Transverse colon (tissue), 4 donors: ENCODE measurements at regions not wholly inside any gene's neighbourhood (a gene's known extent, or its start where the extent isn't known, plus 50 kb on each side); places are given as distances from the start of the nearest gene placed in this dataset.

Experiments used
- DNase-seq: peaks from one replicate; pipeline ENCODE4 v3.0.0-alpha.2; 2019
- H3K27ac ChIP-seq, 4 donors: fragments of 200-600 bp; sonication (generic); 2 replicates each; pipeline ENCODE4 v1.5.1; 2016 to 2018; ENCODE audit warnings: inconsistent platforms in 4 of 4
- H3K27me3 ChIP-seq: fragments of 200-600 bp; sonication (generic); 2 replicates; pipeline ENCODE4 v1.5.1; 2017; ENCODE audit warnings: inconsistent platforms
- H3K36me3 ChIP-seq, 4 donors: fragments of 200-600 bp; sonication (generic); 2 replicates each; pipeline ENCODE4 v1.5.1; 2017 to 2019; ENCODE audit warnings: inconsistent platforms in 4 of 4
- H3K4me1 ChIP-seq, 4 donors: fragments of 200-600 bp; sonication (generic); 2 replicates each; pipeline ENCODE4 v1.5.1; 2017 to 2020; ENCODE audit warnings: inconsistent platforms in 4 of 4
- H3K4me3 ChIP-seq, 4 donors: fragments of 200-600 bp; sonication (generic); 1 replicate in 1 of 4; 2 replicates in 3 of 4; pipeline versions ENCODE4 v1.5.1 to v1.6.1; 2017 to 2019; ENCODE audit warnings: inconsistent platforms in 4 of 4
- H3K9me3 ChIP-seq, 2 donors: fragments of 200-600 bp; sonication (generic); 2 replicates each; pipeline ENCODE4 v1.5.1; 2017 to 2019; ENCODE audit warnings: inconsistent platforms in 2 of 2
- CTCF ChIP-seq, 5 experiments: fragments of 200-600 bp in 3 of 5; fragments of 450-650 bp in 2 of 5; sonication (generic) in 3 of 5; IDR thresholded peaks; 1 replicate in 2 of 5; 2 replicates in 3 of 5; pipeline ENCODE4 v1.5.1; 2016 to 2017; ENCODE audit warnings: antibody characterized with exemption in 5 of 5, inconsistent platforms in 3 of 5, mild to moderate bottlenecking in 2 of 5, moderate library complexity in 1 of 5
- EP300 ChIP-seq: sonication (generic); formaldehyde crosslinking; IDR thresholded peaks from one replicate; pipeline ENCODE4 v1.6.1; 2017; ENCODE audit warnings: antibody characterized with exemption, low read depth
- POLR2A ChIP-seq: fragments of 450-650 bp; IDR thresholded peaks from one replicate; pipeline ENCODE4 v1.6.1; 2016; ENCODE audit warnings: antibody characterized with exemption, mild to moderate bottlenecking, moderate library complexity
- POLR2AphosphoS5 ChIP-seq, 3 donors: sonication (generic); formaldehyde crosslinking; IDR thresholded peaks; one replicate each; pipeline ENCODE4 v1.6.1; 2016; ENCODE audit warnings: antibody characterized with exemption in 3 of 3
- WGBS, 2 donors: methylation state at CpG; one replicate each; pipeline ENCODE4 v1.1.5; 2018; ENCODE audit warnings: low coverage in 1 of 2; 5-methylcytosine and 5-hydroxymethylcytosine counted together
- in situ Hi-C, 4 donors: fragments of 200-750 bp; cut with MboI; loops; one replicate each; pipeline versions ENCODE4 v1.15.0 to v1.15.1; 2017; ENCODE audit warnings: low sequenced_read_pairs in 3 of 4, low pct_ligation_motif_present in 1 of 4, low pct_unique_long_range_greater_than_20kb in 1 of 4
- intact Hi-C: fragments of 100-400 bp; cut with DNase I; formaldehyde crosslinking; loops from one replicate; pipeline ENCODE4 v1.15.1; 2023; ENCODE audit warnings: low total_unique reads

GRCh38 chr5:77944757-77945340, 168.7 kb upstream of the TBCA start:
- Histone ChIP-seq H3K9me3 (no peaks in the 10 kb centered on the region), H3K27ac (no peak overlapping the region), H3K4me3 (no peak overlapping the region), H3K27me3 (peaks cover 59% of the 10 kb centered on the region), H3K4me1 (no peaks in the 10 kb centered on the region), H3K36me3 (no peaks in the 10 kb centered on the region)
- WGBS, 2 donors: 87 to 92% methylated on average over 3 of the region's 3 CpGs
- intact Hi-C loops (no loop called here), in situ Hi-C loops (no loop called here)
- no peak for DNase-seq
- TF ChIP-seq EP300 (no peak), POLR2A (no peak), CTCF (IDR thresholded peaks at IDR 0.05) (no peak), POLR2AphosphoS5 (IDR thresholded peaks at IDR 0.05) (no peak)

- no peaks in the 10 kb centered on the region for H3K36me3 ChIP-seq
- no peak for DNase-seq
- intact Hi-C loops: no loop called here
- peaks cover 57% of the 10 kb centered on the region for H3K27me3 ChIP-seq
- in situ Hi-C loops: no loop called here
- H3K9me3 ChIP-seq: no peaks in the 10 kb centered on the region
- no peak overlapping the region for H3K4me3 ChIP-seq
- H3K4me1 ChIP-seq: no peaks in the 10 kb centered on the region
- H3K27ac ChIP-seq: no peak overlapping the region
- WGBS, 2 donors: 63 to 91% methylated on average over 2 of the region's 2 CpGs
- TF ChIP-seq CTCF (IDR thresholded peaks at IDR 0.05) (no peak), POLR2A (no peak), EP300 (no peak), POLR2AphosphoS5 (IDR thresholded peaks at IDR 0.05) (no peak)
Observed at GRCh38 chr5:77943851-77944250, 167.7 kb upstream of the TBCA start.

GRCh38 chr5:77942578-77943239, 166.6 kb upstream of the TBCA start:
- intact Hi-C loops (no loop called here), in situ Hi-C loops (no loop called here)
- 87 to 91% methylated on average over 10 of the region's 10 CpGs for WGBS, 2 donors
- Histone ChIP-seq H3K36me3 (no peaks in the 10 kb centered on the region), H3K4me1 (no peaks in the 10 kb centered on the region), H3K4me3 (no peak overlapping the region), H3K27me3 (peaks cover 57% of the 10 kb centered on the region), H3K27ac (no peak overlapping the region), H3K9me3 (no peaks in the 10 kb centered on the region)
- no peak for TF ChIP-seq EP300
- no peak for DNase-seq

GRCh38 chr5:77937015-77937908, 161.1 kb upstream of the TBCA start:
- no peaks in the 10 kb centered on the region for H3K36me3 ChIP-seq
- 70% methylated on average over 4 to 6 of the region's 6 CpGs for WGBS, 2 donors
- intact Hi-C loops (no loop called here), in situ Hi-C loops (no loop called here)
- H3K4me3 ChIP-seq: no peak overlapping the region
- H3K27me3 ChIP-seq: peaks cover 27% of the 10 kb centered on the region
- H3K4me1 ChIP-seq: no peaks in the 10 kb centered on the region
- peak overlapping the region in 1 of 4 donors; percentile 30 for H3K27ac ChIP-seq
- no peak for DNase-seq
- H3K9me3 ChIP-seq: no peaks in the 10 kb centered on the region
- TF ChIP-seq POLR2AphosphoS5 (IDR thresholded peaks at IDR 0.05) (no peak), POLR2A (no peak), CTCF (IDR thresholded peaks at IDR 0.05) (no peak), EP300 (no peak)
